ENCODE measurements at regions not wholly inside any gene's neighbourhood (a gene's known extent, or its start where the extent isn't known, plus 50 kb on each side); places are given as distances from the start of the nearest gene placed in this dataset.

- TF ChIP-seq POLR2AphosphoS5 (IDR thresholded peaks at IDR 0.05) (no peak), CTCF (IDR thresholded peaks at IDR 0.05) (no peak), POLR2A (IDR thresholded peaks at IDR 0.05) (no peak)
Observed at GRCh38 chr17:79536212-79536840, 74.5 kb downstream of the RBFOX3 start.
